HG02852 (cell line): ENCODE measurements at regions not wholly inside any gene's neighbourhood (a gene's known extent, or its start where the extent isn't known, plus 50 kb on each side); places are given as distances from the start of the nearest gene placed in this dataset.

Experiments used
- ATAC-seq: cut with Tn5 transposase; IDR thresholded peaks from one replicate; pipeline ENCODE4 v1.9.1; 2021; ENCODE audit warnings: mild to moderate bottlenecking, moderate library complexity; ENCODE audit not compliant: unreplicated experiment

GRCh38 chr11:95451682-95452081 lies 220.7 kb upstream of the SESN3 start:
- ATAC-seq, result no peak

- ATAC-seq, result no peak
Observed at GRCh38 chr11:95451261-95451660, 220.3 kb upstream of the SESN3 start.

GRCh38 chr11:95450547-95451123 lies 219.6 kb upstream of the SESN3 start:
- no peak for ATAC-seq

- no peak for ATAC-seq
Observed at GRCh38 chr11:95445746-95446333, 214.8 kb upstream of the SESN3 start.

- no peak for ATAC-seq
Observed at GRCh38 chr11:95444309-95445241, 213.6 kb upstream of the SESN3 start.

- ATAC-seq, result no peak
Observed at GRCh38 chr11:95443386-95443785, 212.4 kb upstream of the SESN3 start.

- no peak for ATAC-seq
Observed at GRCh38 chr11:95442531-95443050, 211.6 kb upstream of the SESN3 start.

GRCh38 chr11:95435628-95436353 lies 204.8 kb upstream of the SESN3 start:
- no peak for ATAC-seq

GRCh38 chr11:95435192-95435591 lies 204.2 kb upstream of the SESN3 start:
- ATAC-seq, result no peak

- ATAC-seq, result no peak
Observed at GRCh38 chr11:95434489-95435057, 203.6 kb upstream of the SESN3 start.

- ATAC-seq, result no peak
Observed at GRCh38 chr11:95434009-95434408, 203.0 kb upstream of the SESN3 start.

GRCh38 chr11:95432714-95433503 lies 201.9 kb upstream of the SESN3 start:
- no peak for ATAC-seq

- no peak for ATAC-seq
Observed at GRCh38 chr11:95429376-95429907, 198.4 kb upstream of the SESN3 start.

- ATAC-seq, result no peak
Observed at GRCh38 chr11:95426823-95427462, 195.9 kb upstream of the SESN3 start.

- ATAC-seq, result no peak
Observed at GRCh38 chr11:95419915-95420314, 188.9 kb upstream of the SESN3 start.

GRCh38 chr11:95418916-95419315 lies 187.9 kb upstream of the SESN3 start:
- no peak for ATAC-seq

- ATAC-seq, result no peak
Observed at GRCh38 chr11:95417832-95418231, 186.8 kb upstream of the SESN3 start.

GRCh38 chr11:95415837-95416304 lies 184.9 kb upstream of the SESN3 start:
- no peak for ATAC-seq

GRCh38 chr11:95414217-95414616 lies 183.2 kb upstream of the SESN3 start:
- ATAC-seq, result no peak
